ENCODE measurements at regions not wholly inside any gene's neighbourhood (a gene's known extent, or its start where the extent isn't known, plus 50 kb on each side); places are given as distances from the start of the nearest gene placed in this dataset.

- TF ChIP-seq, protein P1, sequence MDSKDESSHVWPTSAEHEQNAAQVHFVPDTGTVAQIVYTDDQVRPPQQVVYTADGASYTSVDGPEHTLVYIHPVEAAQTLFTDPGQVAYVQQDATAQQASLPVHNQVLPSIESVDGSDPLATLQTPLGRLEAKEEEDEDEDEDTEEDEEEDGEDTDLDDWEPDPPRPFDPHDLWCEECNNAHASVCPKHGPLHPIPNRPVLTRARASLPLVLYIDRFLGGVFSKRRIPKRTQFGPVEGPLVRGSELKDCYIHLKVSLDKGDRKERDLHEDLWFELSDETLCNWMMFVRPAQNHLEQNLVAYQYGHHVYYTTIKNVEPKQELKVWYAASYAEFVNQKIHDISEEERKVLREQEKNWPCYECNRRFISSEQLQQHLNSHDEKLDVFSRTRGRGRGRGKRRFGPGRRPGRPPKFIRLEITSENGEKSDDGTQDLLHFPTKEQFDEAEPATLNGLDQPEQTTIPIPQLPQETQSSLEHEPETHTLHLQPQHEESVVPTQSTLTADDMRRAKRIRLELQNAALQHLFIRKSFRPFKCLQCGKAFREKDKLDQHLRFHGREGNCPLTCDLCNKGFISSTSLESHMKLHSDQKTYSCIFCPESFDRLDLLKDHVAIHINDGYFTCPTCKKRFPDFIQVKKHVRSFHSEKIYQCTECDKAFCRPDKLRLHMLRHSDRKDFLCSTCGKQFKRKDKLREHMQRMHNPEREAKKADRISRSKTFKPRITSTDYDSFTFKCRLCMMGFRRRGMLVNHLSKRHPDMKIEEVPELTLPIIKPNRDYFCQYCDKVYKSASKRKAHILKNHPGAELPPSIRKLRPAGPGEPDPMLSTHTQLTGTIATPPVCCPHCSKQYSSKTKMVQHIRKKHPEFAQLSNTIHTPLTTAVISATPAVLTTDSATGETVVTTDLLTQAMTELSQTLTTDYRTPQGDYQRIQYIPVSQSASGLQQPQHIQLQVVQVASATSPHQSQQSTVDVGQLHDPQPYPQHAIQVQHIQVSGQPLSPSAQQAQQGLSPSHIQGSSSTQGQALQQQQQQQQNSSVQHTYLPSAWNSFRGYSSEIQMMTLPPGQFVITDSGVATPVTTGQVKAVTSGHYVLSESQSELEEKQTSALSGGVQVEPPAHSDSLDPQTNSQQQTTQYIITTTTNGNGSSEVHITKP (CRISPR knock-in tag; IDR thresholded peaks at IDR 0.05; ENCODE audit: low read depth) = no peak
- TF ChIP-seq ISX (CRISPR knock-in tag; conservative IDR thresholded peaks at IDR 0.05) (no peak), ZNF337 (CRISPR knock-in tag; IDR thresholded peaks at IDR 0.05; ENCODE audit: borderline replicate concordance, low read depth) (no peak), RARA (CRISPR knock-in tag; IDR thresholded peaks at IDR 0.05) (no peak), ZNF670 (CRISPR knock-in tag; IDR thresholded peaks at IDR 0.05; ENCODE audit: borderline replicate concordance) (no peak), ZNF512 (CRISPR knock-in tag; IDR thresholded peaks at IDR 0.05) (no peak), ZNF274 (CRISPR knock-in tag; IDR thresholded peaks at IDR 0.05) (no peak), YY1 (IDR thresholded peaks at IDR 0.05; ENCODE audit: insufficient read depth, insufficient replicate concordance, low read depth, low read length) (no peak)
- TF ChIP-seq, protein P2, sequence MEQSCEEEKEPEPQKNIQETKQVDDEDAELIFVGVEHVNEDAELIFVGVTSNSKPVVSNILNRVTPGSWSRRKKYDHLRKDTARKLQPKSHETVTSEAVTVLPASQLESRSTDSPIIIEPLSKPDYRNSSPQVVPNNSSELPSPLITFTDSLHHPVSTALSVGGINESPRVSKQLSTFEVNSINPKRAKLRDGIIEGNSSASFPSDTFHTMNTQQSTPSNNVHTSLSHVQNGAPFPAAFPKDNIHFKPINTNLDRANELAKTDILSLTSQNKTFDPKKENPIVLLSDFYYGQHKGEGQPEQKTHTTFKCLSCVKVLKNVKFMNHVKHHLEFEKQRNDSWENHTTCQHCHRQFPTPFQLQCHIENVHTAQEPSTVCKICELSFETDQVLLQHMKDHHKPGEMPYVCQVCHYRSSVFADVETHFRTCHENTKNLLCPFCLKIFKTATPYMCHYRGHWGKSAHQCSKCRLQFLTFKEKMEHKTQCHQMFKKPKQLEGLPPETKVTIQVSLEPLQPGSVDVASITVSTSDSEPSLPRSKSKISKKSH (CRISPR knock-in tag; IDR thresholded peaks at IDR 0.05; ENCODE audit: borderline replicate concordance) = no peak
Observed at GRCh38 chr1:116284819-116285390, 88.1 kb upstream of the ATP1A1 start (continued).
